SKM-1 (cell line): ENCODE measurements at regions not wholly inside any gene's neighbourhood (a gene's known extent, or its start where the extent isn't known, plus 50 kb on each side); places are given as distances from the start of the nearest gene placed in this dataset.
"Not testable (repeated sequence)": the region's sequence is repeated elsewhere in the genome, so short reads cannot be mapped to it uniquely, and the experiment has no call there.

ENCODE experiments used
- DNase-seq: peaks from one replicate; lab custom pipeline; 2025; ENCODE audit not compliant: unreplicated experiment; lab: John Stamatoyannopoulos, UW

GRCh38 chr5:27491746-27492439, 453.5 kb upstream of the CDH9 start:
- no peak for DNase-seq

- DNase-seq, result no peak
These were observed 452.7 kb upstream of the CDH9 start for GRCh38 chr5:27491047-27491446.

- no peak for DNase-seq
These were observed 451.3 kb upstream of the CDH9 start for GRCh38 chr5:27489701-27490100.

GRCh38 chr5:27482663-27483062, 444.3 kb upstream of the CDH9 start:
- DNase-seq, result no peak

GRCh38 chr5:27479859-27480258, 441.5 kb upstream of the CDH9 start:
- DNase-seq, result no peak

- no peak for DNase-seq
These were observed 439.2 kb upstream of the CDH9 start for GRCh38 chr5:27477550-27477949.

- DNase-seq, result no peak
These were observed 438.1 kb upstream of the CDH9 start for GRCh38 chr5:27476356-27476988.

GRCh38 chr5:27475063-27475462, 436.7 kb upstream of the CDH9 start:
- no peak for DNase-seq

GRCh38 chr5:27474395-27474794, 436.0 kb upstream of the CDH9 start:
- DNase-seq, result no peak

GRCh38 chr5:27474047-27474309, 435.6 kb upstream of the CDH9 start:
- DNase-seq, result no peak

- DNase-seq, result no peak
These were observed 435.1 kb upstream of the CDH9 start for GRCh38 chr5:27473307-27474046.

GRCh38 chr5:27472871-27473270, 434.5 kb upstream of the CDH9 start:
- no peak for DNase-seq

- DNase-seq, result no peak
These were observed 433.8 kb upstream of the CDH9 start for GRCh38 chr5:27472000-27472763.

GRCh38 chr5:27466959-27467358, 428.6 kb upstream of the CDH9 start:
- no peak for DNase-seq

- DNase-seq, result no peak
These were observed 426.8 kb upstream of the CDH9 start for GRCh38 chr5:27465140-27465539.

- no peak for DNase-seq
These were observed 425.2 kb upstream of the CDH9 start for GRCh38 chr5:27463446-27464149.

GRCh38 chr5:27462936-27463335, 424.6 kb upstream of the CDH9 start:
- no peak for DNase-seq

- no peak for DNase-seq
These were observed 419.9 kb upstream of the CDH9 start for GRCh38 chr5:27458287-27458686.

GRCh38 chr5:27451377-27451776, 413.0 kb upstream of the CDH9 start:
- no peak for DNase-seq

GRCh38 chr5:27450607-27451006, 412.2 kb upstream of the CDH9 start:
- no peak for DNase-seq

- DNase-seq, result not testable (repeated sequence)
These were observed 401.0 kb upstream of the CDH9 start for GRCh38 chr5:27439383-27439782.
